NCI-H2029 treated with DMSO at 0.1 percent for 48 hours (cell line): ENCODE measurements at regions not wholly inside any gene's neighbourhood (a gene's known extent, or its start where the extent isn't known, plus 50 kb on each side); places are given as distances from the start of the nearest gene placed in this dataset.
"Not testable (repeated sequence)": the region's sequence is repeated elsewhere in the genome, so short reads cannot be mapped to it uniquely, and the experiment has no call there.

Experiments
- DNase-seq: peaks from one replicate; lab custom pipeline; 2025; lab: John Stamatoyannopoulos, UW

GRCh38 chr1:220412382-220412781 is 115.6 kb upstream of the MARK1 start:
- DNase-seq: not testable (repeated sequence)

GRCh38 chr1:220410611-220411010 is 117.3 kb upstream of the MARK1 start:
- DNase-seq: no peak

- DNase-seq: no peak
These were observed 118.0 kb upstream of the MARK1 start for GRCh38 chr1:220409771-220410595.

- DNase-seq: no peak
These were observed 120.7 kb upstream of the MARK1 start for GRCh38 chr1:220407191-220407590.

GRCh38 chr1:220398238-220398637 is 126.0 kb upstream of the RAB3GAP2 start:
- DNase-seq: no peak

- DNase-seq: no peak
These were observed 119.2 kb upstream of the RAB3GAP2 start for GRCh38 chr1:220391491-220391890.

GRCh38 chr1:220389634-220390033 is 117.4 kb upstream of the RAB3GAP2 start:
- DNase-seq: no peak

- DNase-seq: no peak
These were observed 114.4 kb upstream of the RAB3GAP2 start for GRCh38 chr1:220386494-220387195.

GRCh38 chr1:220385158-220385557 is 112.9 kb upstream of the RAB3GAP2 start:
- no peak for DNase-seq

- no peak for DNase-seq
These were observed 110.7 kb upstream of the RAB3GAP2 start for GRCh38 chr1:220382994-220383393.

- no peak for DNase-seq
These were observed 108.6 kb upstream of the RAB3GAP2 start for GRCh38 chr1:220380885-220381284.

- no peak for DNase-seq
These were observed 106.5 kb upstream of the RAB3GAP2 start for GRCh38 chr1:220378571-220379302.

GRCh38 chr1:220375715-220376114 is 103.5 kb upstream of the RAB3GAP2 start:
- no peak for DNase-seq

GRCh38 chr1:220374449-220374848 is 102.2 kb upstream of the RAB3GAP2 start:
- DNase-seq: no peak

GRCh38 chr1:220372451-220372850 is 100.2 kb upstream of the RAB3GAP2 start:
- no peak for DNase-seq

- no peak for DNase-seq
These were observed 99.1 kb upstream of the RAB3GAP2 start for GRCh38 chr1:220371324-220371723.

- no peak for DNase-seq
These were observed 97.9 kb upstream of the RAB3GAP2 start for GRCh38 chr1:220370041-220370700.

- DNase-seq: no peak
These were observed 97.3 kb upstream of the RAB3GAP2 start for GRCh38 chr1:220369511-220369910.

GRCh38 chr1:220368352-220369265 is 96.4 kb upstream of the RAB3GAP2 start:
- DNase-seq: no peak

- no peak for DNase-seq
These were observed 95.6 kb upstream of the RAB3GAP2 start for GRCh38 chr1:220367833-220368232.

GRCh38 chr1:220366269-220366668 is 94.0 kb upstream of the RAB3GAP2 start:
- no peak for DNase-seq
